ENCODE measurements at regions not wholly inside any gene's neighbourhood (a gene's known extent, or its start where the extent isn't known, plus 50 kb on each side); places are given as distances from the start of the nearest gene placed in this dataset.

DNA sequence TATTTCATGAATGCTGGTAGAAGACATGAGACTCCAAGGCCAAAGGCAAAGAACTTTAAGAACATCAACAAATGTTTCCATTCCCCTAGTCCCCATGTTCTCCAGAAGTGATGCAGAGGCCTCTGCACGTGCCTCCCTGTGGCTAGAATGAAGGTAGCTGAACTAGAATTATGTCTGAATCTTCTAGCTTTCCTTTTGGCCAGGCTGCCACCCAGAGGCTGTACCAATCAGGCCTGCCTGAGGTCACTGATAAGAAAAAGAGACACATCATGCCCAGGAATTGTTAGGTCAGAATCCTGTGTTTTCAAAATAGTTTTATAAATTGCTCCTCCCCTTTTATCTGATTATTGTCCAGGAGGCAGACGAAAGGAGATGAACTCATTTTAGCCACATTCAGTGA, 188.0 kb upstream of the SLC16A7 start:
- no peak overlapping the region for H3K4me3 Mint-ChIP-seq
- H3K27ac Mint-ChIP-seq: no peak overlapping the region
- no peak overlapping the region for H3K9ac ChIP-seq (ENCODE audit: extremely low read depth, insufficient read length, low read length)
- H2BK5ac ChIP-seq (ENCODE audit: insufficient read length, low read length): no peak overlapping the region
- H2BK15ac ChIP-seq (ENCODE audit: low read depth, low read length): no peak overlapping the region
- H3K56ac ChIP-seq (ENCODE audit: insufficient read length, low read depth, low read length): no peak overlapping the region
- no peaks in the 10 kb centered on the region for H3K4me1 ChIP-seq (ENCODE audit: insufficient read depth, low read length)
- no peak overlapping the region for H4K5ac ChIP-seq (ENCODE audit: insufficient read length, low read depth, low read length)
- TF ChIP-seq, protein P1, sequence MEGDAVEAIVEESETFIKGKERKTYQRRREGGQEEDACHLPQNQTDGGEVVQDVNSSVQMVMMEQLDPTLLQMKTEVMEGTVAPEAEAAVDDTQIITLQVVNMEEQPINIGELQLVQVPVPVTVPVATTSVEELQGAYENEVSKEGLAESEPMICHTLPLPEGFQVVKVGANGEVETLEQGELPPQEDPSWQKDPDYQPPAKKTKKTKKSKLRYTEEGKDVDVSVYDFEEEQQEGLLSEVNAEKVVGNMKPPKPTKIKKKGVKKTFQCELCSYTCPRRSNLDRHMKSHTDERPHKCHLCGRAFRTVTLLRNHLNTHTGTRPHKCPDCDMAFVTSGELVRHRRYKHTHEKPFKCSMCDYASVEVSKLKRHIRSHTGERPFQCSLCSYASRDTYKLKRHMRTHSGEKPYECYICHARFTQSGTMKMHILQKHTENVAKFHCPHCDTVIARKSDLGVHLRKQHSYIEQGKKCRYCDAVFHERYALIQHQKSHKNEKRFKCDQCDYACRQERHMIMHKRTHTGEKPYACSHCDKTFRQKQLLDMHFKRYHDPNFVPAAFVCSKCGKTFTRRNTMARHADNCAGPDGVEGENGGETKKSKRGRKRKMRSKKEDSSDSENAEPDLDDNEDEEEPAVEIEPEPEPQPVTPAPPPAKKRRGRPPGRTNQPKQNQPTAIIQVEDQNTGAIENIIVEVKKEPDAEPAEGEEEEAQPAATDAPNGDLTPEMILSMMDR (conservative IDR thresholded peaks at IDR 0.05): no peak
- no peaks in the 10 kb centered on the region for H3K27me3 Mint-ChIP-seq (ENCODE audit: low read depth)
- H2BK20ac ChIP-seq (ENCODE audit: low read depth, low read length, poor library complexity, severe bottlenecking): no peak overlapping the region
- no CpG with 5 or more reads among the region's 2 CpGs for WGBS (ENCODE audit: extremely low coverage, insufficient read length, low lambda C conversion rate)
- no peak overlapping the region for H3T11ph ChIP-seq (ENCODE audit: low read length)
- H3K23ac ChIP-seq (ENCODE audit: insufficient read length, low read depth, low read length): no peak overlapping the region
- no peaks in the 10 kb centered on the region for H4K20me1 ChIP-seq (ENCODE audit: control insufficient read depth, insufficient read depth, insufficient read length)
- H2AK5ac ChIP-seq (ENCODE audit: insufficient read length, low read length): no peak overlapping the region
- H3K18ac ChIP-seq (ENCODE audit: insufficient read length, low read depth, low read length): no peak overlapping the region
- H2BK12ac ChIP-seq (ENCODE audit: insufficient read length, low read depth, low read length): no peak overlapping the region
- H3K9me3 ChIP-seq (ENCODE audit: control insufficient read depth, low read depth, low read length): no peaks in the 10 kb centered on the region
- H3K27me3 ChIP-seq (ENCODE audit: insufficient read depth, low read length): no peaks in the 10 kb centered on the region
- no peak overlapping the region for H3K14ac ChIP-seq (ENCODE audit: insufficient read depth, low read length)
- no peak overlapping the region for H4K91ac ChIP-seq (ENCODE audit: insufficient read length, low read depth, low read length)
- no peak overlapping the region for H3K4me2 ChIP-seq (ENCODE audit: insufficient read depth, insufficient read length, low read length)
- no peaks in the 10 kb centered on the region for H3K36me3 Mint-ChIP-seq (ENCODE audit: insufficient read depth in 1 of 3, low read depth in 3 of 3)
- no peaks in the 10 kb centered on the region for H3K79me1 ChIP-seq (ENCODE audit: insufficient read depth, low read depth, low read length, poor library complexity, severe bottlenecking)
- H3K23me2 ChIP-seq (ENCODE audit: insufficient read length, low read depth, low read length, poor library complexity, severe bottlenecking): no peaks in the 10 kb centered on the region
- H4K8ac ChIP-seq (replicated peaks; ENCODE audit: insufficient read length, low read depth, low read length): no peak overlapping the region
- no peaks in the 10 kb centered on the region; a peak in 1 of 5 replicates for H3K9me3 Mint-ChIP-seq
- no peak overlapping the region for H2BK120ac ChIP-seq (ENCODE audit: low read depth, low read length, poor library complexity, severe bottlenecking)
- H3K4me1 Mint-ChIP-seq: peaks cover 3 to 4% of the 10 kb centered on the region in 2 experiments
- H3K79me2 ChIP-seq (ENCODE audit: insufficient read depth, low read length): no peaks in the 10 kb centered on the region
- H2AFZ ChIP-seq (ENCODE audit: low read length): no peak overlapping the region
- H3K27ac ChIP-seq (ENCODE audit: insufficient read length, low read depth, low read length): no peak overlapping the region
- no peak overlapping the region for H3K4ac ChIP-seq (ENCODE audit: low read depth, low read length)
- no peak for DNase-seq
